ENCODE measurements at regions not wholly inside any gene's neighbourhood (a gene's known extent, or its start where the extent isn't known, plus 50 kb on each side); places are given as distances from the start of the nearest gene placed in this dataset.

- no peaks in the 10 kb centered on the region for H3K36me3 ChIP-seq (replicated peaks)
- no peaks in the 10 kb centered on the region for H3K4me1 ChIP-seq
- H3K4me3 ChIP-seq, result no peak overlapping the region
- DNase-seq (ENCODE audit: low spot score in 2 of 2), result no peak
- H3K27me3 ChIP-seq (ENCODE audit: low read depth), result no peaks in the 10 kb centered on the region
- no peaks in the 10 kb centered on the region for H3K9me3 ChIP-seq
- in situ Hi-C loops (cut with MboI; ENCODE audit: low sequenced_read_pairs), result no loop called here
These were observed 352.4 kb downstream of the KIF16B start for GRCh38 chr20:16220826-16221225.

- no peaks in the 10 kb centered on the region for H3K27me3 ChIP-seq (ENCODE audit: low read depth)
- H3K36me3 ChIP-seq (replicated peaks), result no peaks in the 10 kb centered on the region
- in situ Hi-C loops (cut with MboI; ENCODE audit: low sequenced_read_pairs), result no loop called here
- no peaks in the 10 kb centered on the region for H3K4me1 ChIP-seq
- no peak for DNase-seq (ENCODE audit: low spot score in 2 of 2)
- no peak overlapping the region for H3K4me3 ChIP-seq
- H3K9me3 ChIP-seq, result no peaks in the 10 kb centered on the region
These were observed 354.1 kb downstream of the KIF16B start for GRCh38 chr20:16219182-16219581.

GRCh38 chr20:16216914-16217230 is 356.4 kb downstream of the KIF16B start:
- Histone ChIP-seq H3K4me1 (no peaks in the 10 kb centered on the region), H3K36me3 (replicated peaks) (no peaks in the 10 kb centered on the region), H3K4me3 (no peak overlapping the region), H3K27me3 (ENCODE audit: low read depth) (no peaks in the 10 kb centered on the region), H3K9me3 (no peaks in the 10 kb centered on the region)
- in situ Hi-C loops (cut with MboI; ENCODE audit: low sequenced_read_pairs), result no loop called here
- DNase-seq (ENCODE audit: low spot score in 2 of 2), result no peak

DNA sequence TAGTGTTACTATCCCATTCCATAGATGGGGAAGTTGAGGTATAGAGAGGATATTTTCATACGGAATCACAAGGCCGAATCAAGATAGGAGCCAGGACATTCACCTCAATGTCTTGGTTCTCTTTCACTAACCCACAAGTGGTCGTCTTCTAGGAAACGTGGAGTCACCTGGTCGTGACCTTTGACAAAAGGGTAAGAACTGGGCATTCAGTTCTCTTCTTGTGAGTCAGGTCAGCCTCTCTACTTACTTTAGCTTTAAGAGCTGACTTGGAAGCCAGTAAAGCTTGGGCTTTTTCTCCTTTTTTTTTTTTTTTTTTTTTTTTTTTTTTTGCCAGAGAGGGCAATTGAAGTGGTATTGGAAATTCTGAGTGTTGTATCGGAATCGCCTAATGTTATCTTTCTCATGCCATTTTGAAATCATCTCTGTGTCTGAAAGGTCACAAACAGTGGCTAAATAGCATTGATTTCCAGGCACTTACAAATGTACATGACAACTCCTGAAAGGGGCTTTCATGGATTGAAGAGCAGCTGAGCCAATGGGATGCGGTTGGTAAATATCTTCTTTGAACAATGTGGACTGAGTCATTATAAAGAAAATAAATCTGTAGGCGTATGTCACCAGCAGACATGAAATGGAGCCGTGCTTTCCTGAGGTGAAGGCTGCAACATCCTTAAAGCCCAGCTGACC is 356.9 kb downstream of the KIF16B start:
- Histone ChIP-seq H3K9me3 (no peaks in the 10 kb centered on the region), H3K27me3 (ENCODE audit: low read depth) (no peaks in the 10 kb centered on the region), H3K36me3 (replicated peaks) (no peaks in the 10 kb centered on the region), H3K4me1 (no peaks in the 10 kb centered on the region), H3K4me3 (no peak overlapping the region)
- in situ Hi-C loops (cut with MboI; ENCODE audit: low sequenced_read_pairs), result no loop called here
- no peak for DNase-seq (ENCODE audit: low spot score in 2 of 2)

DNA sequence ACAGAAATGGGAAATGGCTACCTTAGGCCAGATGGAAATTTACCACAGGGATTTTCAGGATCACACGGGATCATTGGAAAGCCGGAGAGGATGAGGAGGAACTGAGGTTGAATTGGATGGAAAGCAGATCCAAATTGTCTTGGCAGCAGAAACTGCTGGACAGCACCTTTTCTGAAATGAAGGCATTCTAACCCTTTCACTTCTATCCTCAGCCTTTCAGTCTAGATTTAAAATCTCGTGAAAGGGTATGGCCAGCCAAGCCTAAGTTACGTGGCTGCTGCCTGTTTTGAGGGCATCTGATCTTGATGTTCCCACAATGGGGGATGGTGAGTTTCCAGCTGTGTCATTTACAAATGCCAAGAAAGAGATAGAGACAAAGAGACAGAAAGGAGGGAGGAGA is 358.2 kb downstream of the KIF16B start:
- Histone ChIP-seq H3K36me3 (replicated peaks) (no peaks in the 10 kb centered on the region), H3K27me3 (ENCODE audit: low read depth) (no peaks in the 10 kb centered on the region), H3K4me3 (no peak overlapping the region), H3K4me1 (no peaks in the 10 kb centered on the region), H3K9me3 (no peaks in the 10 kb centered on the region)
- DNase-seq (ENCODE audit: low spot score in 2 of 2), result no peak
- in situ Hi-C loops (cut with MboI; ENCODE audit: low sequenced_read_pairs), result no loop called here

GRCh38 chr20:16212790-16213189 is 360.5 kb downstream of the KIF16B start:
- H3K27me3 ChIP-seq (ENCODE audit: low read depth), result no peaks in the 10 kb centered on the region
- H3K36me3 ChIP-seq (replicated peaks), result no peaks in the 10 kb centered on the region
- no peaks in the 10 kb centered on the region for H3K9me3 ChIP-seq
- no peak for DNase-seq (ENCODE audit: low spot score in 2 of 2)
- H3K4me3 ChIP-seq, result no peak overlapping the region
- in situ Hi-C loops (cut with MboI; ENCODE audit: low sequenced_read_pairs), result no loop called here
- no peaks in the 10 kb centered on the region for H3K4me1 ChIP-seq

- in situ Hi-C loops (cut with MboI; ENCODE audit: low sequenced_read_pairs), result no loop called here
- Histone ChIP-seq H3K4me1 (no peaks in the 10 kb centered on the region), H3K36me3 (replicated peaks) (no peaks in the 10 kb centered on the region), H3K27me3 (ENCODE audit: low read depth) (no peaks in the 10 kb centered on the region), H3K4me3 (no peak overlapping the region), H3K9me3 (no peaks in the 10 kb centered on the region)
- no peak for DNase-seq (ENCODE audit: low spot score in 2 of 2)
These were observed 363.3 kb downstream of the KIF16B start for GRCh38 chr20:16209951-16210361.

- Histone ChIP-seq H3K4me3 (no peak overlapping the region), H3K4me1 (no peaks in the 10 kb centered on the region), H3K36me3 (replicated peaks) (no peaks in the 10 kb centered on the region), H3K27me3 (ENCODE audit: low read depth) (no peaks in the 10 kb centered on the region), H3K9me3 (no peaks in the 10 kb centered on the region)
- DNase-seq (ENCODE audit: low spot score in 2 of 2), result no peak
- in situ Hi-C loops (cut with MboI; ENCODE audit: low sequenced_read_pairs), result no loop called here
These were observed 363.9 kb downstream of the KIF16B start for GRCh38 chr20:16209357-16209756.

- no peak overlapping the region for H3K4me3 ChIP-seq
- in situ Hi-C loops (cut with MboI; ENCODE audit: low sequenced_read_pairs), result no loop called here
- no peak for DNase-seq (ENCODE audit: low spot score in 2 of 2)
- no peaks in the 10 kb centered on the region for H3K27me3 ChIP-seq (ENCODE audit: low read depth)
- H3K4me1 ChIP-seq, result no peaks in the 10 kb centered on the region
- H3K36me3 ChIP-seq (replicated peaks), result no peaks in the 10 kb centered on the region
- no peaks in the 10 kb centered on the region for H3K9me3 ChIP-seq
These were observed 364.8 kb downstream of the KIF16B start for GRCh38 chr20:16208443-16208842.

- H3K36me3 ChIP-seq (replicated peaks), result no peaks in the 10 kb centered on the region
- in situ Hi-C loops (cut with MboI; ENCODE audit: low sequenced_read_pairs), result no loop called here
- no peaks in the 10 kb centered on the region for H3K27me3 ChIP-seq (ENCODE audit: low read depth)
- H3K4me1 ChIP-seq, result no peaks in the 10 kb centered on the region
- no peak overlapping the region for H3K4me3 ChIP-seq
- H3K9me3 ChIP-seq, result no peaks in the 10 kb centered on the region
- no peak for DNase-seq (ENCODE audit: low spot score in 2 of 2)
These were observed 366.4 kb downstream of the KIF16B start for GRCh38 chr20:16206817-16207216.

DNA sequence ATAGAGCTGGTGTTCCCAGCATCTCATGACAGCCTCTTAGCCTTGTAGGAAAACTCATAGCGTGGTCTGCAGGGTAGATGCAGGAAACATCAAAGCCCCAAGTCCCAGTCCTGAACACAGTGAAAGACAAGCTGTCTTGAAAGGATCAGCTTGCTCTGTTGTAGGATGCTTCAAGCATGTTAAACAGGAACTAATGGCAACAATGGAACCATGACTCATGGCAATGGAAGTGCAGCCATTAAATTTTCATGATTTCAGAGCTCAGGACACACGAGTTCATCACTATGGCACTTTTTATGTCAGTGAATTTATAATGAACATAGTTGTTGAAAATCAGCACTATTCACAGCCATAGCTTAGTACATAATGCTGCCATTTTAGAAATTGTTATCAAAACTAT is 367.7 kb downstream of the KIF16B start:
- Histone ChIP-seq H3K4me1 (no peaks in the 10 kb centered on the region), H3K36me3 (replicated peaks) (no peaks in the 10 kb centered on the region), H3K27me3 (ENCODE audit: low read depth) (no peaks in the 10 kb centered on the region), H3K9me3 (no peaks in the 10 kb centered on the region), H3K4me3 (no peak overlapping the region)
- DNase-seq (ENCODE audit: low spot score in 2 of 2), result no peak
- in situ Hi-C loops (cut with MboI; ENCODE audit: low sequenced_read_pairs), result no loop called here

GRCh38 chr20:16203096-16203495 is 370.2 kb downstream of the KIF16B start:
- Histone ChIP-seq H3K27me3 (ENCODE audit: low read depth) (no peaks in the 10 kb centered on the region), H3K4me3 (no peak overlapping the region), H3K4me1 (no peaks in the 10 kb centered on the region), H3K36me3 (replicated peaks) (no peaks in the 10 kb centered on the region), H3K9me3 (no peaks in the 10 kb centered on the region)
- in situ Hi-C loops (cut with MboI; ENCODE audit: low sequenced_read_pairs), result no loop called here
- no peak for DNase-seq (ENCODE audit: low spot score in 2 of 2)

- Histone ChIP-seq H3K4me3 (no peak overlapping the region), H3K36me3 (replicated peaks) (no peaks in the 10 kb centered on the region), H3K9me3 (no peaks in the 10 kb centered on the region), H3K4me1 (no peaks in the 10 kb centered on the region), H3K27me3 (ENCODE audit: low read depth) (no peaks in the 10 kb centered on the region)
- in situ Hi-C loops (cut with MboI; ENCODE audit: low sequenced_read_pairs), result no loop called here
- DNase-seq (ENCODE audit: low spot score in 2 of 2), result no peak
These were observed 372.1 kb downstream of the KIF16B start for GRCh38 chr20:16201191-16201590.

GRCh38 chr20:16197696-16198095 is 375.6 kb downstream of the KIF16B start:
- no peak overlapping the region for H3K4me3 ChIP-seq
- no peak for DNase-seq (ENCODE audit: low spot score in 2 of 2)
- no peaks in the 10 kb centered on the region for H3K27me3 ChIP-seq (ENCODE audit: low read depth)
- no peaks in the 10 kb centered on the region for H3K4me1 ChIP-seq
- H3K9me3 ChIP-seq, result no peaks in the 10 kb centered on the region
- no peaks in the 10 kb centered on the region for H3K36me3 ChIP-seq (replicated peaks)
- in situ Hi-C loops (cut with MboI; ENCODE audit: low sequenced_read_pairs), result no loop called here

- no peak for DNase-seq (ENCODE audit: low spot score in 2 of 2)
- in situ Hi-C loops (cut with MboI; ENCODE audit: low sequenced_read_pairs), result no loop called here
- H3K9me3 ChIP-seq, result no peaks in the 10 kb centered on the region
- no peaks in the 10 kb centered on the region for H3K36me3 ChIP-seq (replicated peaks)
- H3K4me3 ChIP-seq, result no peak overlapping the region
- H3K4me1 ChIP-seq, result no peaks in the 10 kb centered on the region
- H3K27me3 ChIP-seq (ENCODE audit: low read depth), result no peaks in the 10 kb centered on the region
These were observed 377.6 kb downstream of the KIF16B start for GRCh38 chr20:16195671-16196070.
